Keratinocyte (primary cell): ENCODE measurements at regions not wholly inside any gene's neighbourhood (a gene's known extent, or its start where the extent isn't known, plus 50 kb on each side); places are given as distances from the start of the nearest gene placed in this dataset.

ENCODE experiments used
- CTCF ChIP-seq, 3 experiments: IDR thresholded peaks in 1 of 3; conservative IDR thresholded peaks in 1 of 3; optimal IDR thresholded peaks in 1 of 3; 2 replicates in 2 of 3; 3 replicates in 1 of 3; pipeline versions ENCODE3 to v1.5.1; 2011; ENCODE audit warnings: low read length in 3 of 3, mild to moderate bottlenecking in 3 of 3, moderate library complexity in 2 of 3, control low read depth in 1 of 3, inconsistent platforms in 1 of 3; ENCODE audit not compliant: insufficient read depth in 2 of 3; ENCODE audit errors: extremely low read depth in 1 of 3
- EZH2 ChIP-seq: IDR thresholded peaks from one replicate; pipeline ENCODE4 v1.6.1; 2012; ENCODE audit warnings: inconsistent platforms, mild to moderate bottlenecking, low read length, moderate library complexity

- TF ChIP-seq CTCF (optimal IDR thresholded peaks at IDR 0.05 in 1 of 3, IDR thresholded peaks at IDR 0.05 in 1 of 3, conservative IDR thresholded peaks at IDR 0.05 in 1 of 3; ENCODE audit: extremely low read depth in 1 of 3, insufficient read depth in 2 of 3, low read length in 3 of 3) (no peak), EZH2 (no peak)
Observed at GRCh38 chr12:115335048-115335447, 651.1 kb upstream of the TBX3 start.
